ENCODE measurements at regions not wholly inside any gene's neighbourhood (a gene's known extent, or its start where the extent isn't known, plus 50 kb on each side); places are given as distances from the start of the nearest gene placed in this dataset.
"Not testable (repeated sequence)": the region's sequence is repeated elsewhere in the genome, so short reads cannot be mapped to it uniquely, and the experiment has no call there.

DNA sequence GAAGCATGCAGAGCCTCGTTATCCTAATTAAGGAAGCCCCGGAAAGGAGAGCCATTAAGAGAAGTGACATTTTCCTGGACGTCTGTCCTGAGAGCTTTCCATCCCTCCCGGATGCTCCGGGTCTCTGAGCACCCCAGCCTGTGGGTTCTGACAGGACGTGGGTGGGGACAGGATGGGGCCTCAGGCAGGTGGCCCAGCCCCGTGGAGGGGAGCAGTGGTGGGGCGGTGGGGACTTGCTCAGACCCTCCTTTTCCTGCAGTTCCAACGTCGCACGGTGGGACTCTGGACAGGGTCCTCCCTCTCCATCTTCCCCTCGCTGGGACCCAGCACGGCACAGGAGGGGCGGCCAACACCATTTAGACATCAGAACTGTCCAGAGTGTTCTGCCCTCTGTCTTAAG lies 262.9 kb downstream of the ADGRD1 start:
- TF ChIP-seq, protein P1, sequence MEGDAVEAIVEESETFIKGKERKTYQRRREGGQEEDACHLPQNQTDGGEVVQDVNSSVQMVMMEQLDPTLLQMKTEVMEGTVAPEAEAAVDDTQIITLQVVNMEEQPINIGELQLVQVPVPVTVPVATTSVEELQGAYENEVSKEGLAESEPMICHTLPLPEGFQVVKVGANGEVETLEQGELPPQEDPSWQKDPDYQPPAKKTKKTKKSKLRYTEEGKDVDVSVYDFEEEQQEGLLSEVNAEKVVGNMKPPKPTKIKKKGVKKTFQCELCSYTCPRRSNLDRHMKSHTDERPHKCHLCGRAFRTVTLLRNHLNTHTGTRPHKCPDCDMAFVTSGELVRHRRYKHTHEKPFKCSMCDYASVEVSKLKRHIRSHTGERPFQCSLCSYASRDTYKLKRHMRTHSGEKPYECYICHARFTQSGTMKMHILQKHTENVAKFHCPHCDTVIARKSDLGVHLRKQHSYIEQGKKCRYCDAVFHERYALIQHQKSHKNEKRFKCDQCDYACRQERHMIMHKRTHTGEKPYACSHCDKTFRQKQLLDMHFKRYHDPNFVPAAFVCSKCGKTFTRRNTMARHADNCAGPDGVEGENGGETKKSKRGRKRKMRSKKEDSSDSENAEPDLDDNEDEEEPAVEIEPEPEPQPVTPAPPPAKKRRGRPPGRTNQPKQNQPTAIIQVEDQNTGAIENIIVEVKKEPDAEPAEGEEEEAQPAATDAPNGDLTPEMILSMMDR (conservative IDR thresholded peaks at IDR 0.05; ENCODE audit: low read depth, low read length): not testable (repeated sequence)
- not testable (repeated sequence) for TF ChIP-seq EZH2 (IDR thresholded peaks at IDR 0.05; ENCODE audit: borderline replicate concordance, low read depth, low read length, poor library complexity, severe bottlenecking)
